ENCODE measurements at regions not wholly inside any gene's neighbourhood (a gene's known extent, or its start where the extent isn't known, plus 50 kb on each side); places are given as distances from the start of the nearest gene placed in this dataset.

DNA sequence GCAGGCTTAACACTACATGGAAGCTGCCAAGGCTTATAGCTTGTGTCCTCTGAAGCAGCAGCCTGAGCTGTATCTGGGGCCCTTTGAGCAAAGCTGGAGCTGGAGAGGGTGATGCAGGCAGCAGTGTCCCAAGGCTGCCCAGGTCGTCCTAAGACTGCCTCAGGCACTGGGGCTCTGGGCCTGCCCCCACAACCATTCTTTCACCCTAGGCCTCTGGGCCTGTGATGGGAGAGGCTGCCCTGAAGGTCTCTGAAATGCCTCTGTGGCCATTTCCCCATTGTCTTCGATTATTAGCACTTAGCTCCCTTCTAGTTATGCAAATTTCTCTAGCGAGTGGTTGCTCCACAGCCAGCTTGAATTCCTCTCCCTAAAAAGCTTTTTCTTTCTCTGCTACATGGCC, 142.0 kb downstream of the LRIG2 start:
- Histone ChIP-seq H2BK120ac (ENCODE audit: low read depth, low read length, poor library complexity, severe bottlenecking) (no peak overlapping the region), H3K4me1 (ENCODE audit: insufficient read depth, low read length) (peaks cover 3% of the 10 kb centered on the region; the same call in 1 of the 2 replicates), H4K20me1 (ENCODE audit: control insufficient read depth, insufficient read depth, insufficient read length) (no peaks in the 10 kb centered on the region), H3K23me2 (ENCODE audit: insufficient read length, low read depth, low read length, poor library complexity, severe bottlenecking) (no peaks in the 10 kb centered on the region), H3K9ac (ENCODE audit: extremely low read depth, insufficient read length, low read length) (no peak overlapping the region), H2BK5ac (ENCODE audit: insufficient read length, low read length) (no peak overlapping the region), H4K91ac (ENCODE audit: insufficient read length, low read depth, low read length) (no peak overlapping the region), H3T11ph (ENCODE audit: low read length) (no peak overlapping the region), H4K8ac (replicated peaks; ENCODE audit: insufficient read length, low read depth, low read length) (no peak overlapping the region), H2BK15ac (ENCODE audit: low read depth, low read length) (no peak overlapping the region), H3K18ac (ENCODE audit: insufficient read length, low read depth, low read length) (no peak overlapping the region), H2BK20ac (ENCODE audit: low read depth, low read length, poor library complexity, severe bottlenecking) (no peak overlapping the region), H3K4me2 (ENCODE audit: insufficient read depth, insufficient read length, low read length) (no peak overlapping the region), H3K27me3 (ENCODE audit: insufficient read depth, low read length) (no peaks in the 10 kb centered on the region), H3K23ac (ENCODE audit: insufficient read length, low read depth, low read length) (no peak overlapping the region), H3K79me1 (ENCODE audit: insufficient read depth, low read depth, low read length, poor library complexity, severe bottlenecking) (no peaks in the 10 kb centered on the region), H3K56ac (ENCODE audit: insufficient read length, low read depth, low read length) (no peak overlapping the region), H2AFZ (ENCODE audit: low read length) (no peak overlapping the region), H3K79me2 (ENCODE audit: insufficient read depth, low read length) (no peaks in the 10 kb centered on the region), H2AK5ac (ENCODE audit: insufficient read length, low read length) (no peak overlapping the region), H3K4ac (ENCODE audit: low read depth, low read length) (no peak overlapping the region), H2BK12ac (ENCODE audit: insufficient read length, low read depth, low read length) (no peak overlapping the region), H3K14ac (ENCODE audit: insufficient read depth, low read length) (no peak overlapping the region), H3K27ac (ENCODE audit: insufficient read length, low read depth, low read length) (no peak overlapping the region), H4K5ac (ENCODE audit: insufficient read length, low read depth, low read length) (no peak overlapping the region), H3K9me3 (ENCODE audit: control insufficient read depth, low read depth, low read length) (no peaks in the 10 kb centered on the region)
- no peak overlapping the region for H3K27ac Mint-ChIP-seq
- peaks cover 22 to 26% of the 10 kb centered on the region in 2 experiments for H3K4me1 Mint-ChIP-seq
- H3K9me3 Mint-ChIP-seq, result peaks cover 24 to 27% of the 10 kb centered on the region in 2 experiments
- DNase-seq, result no peak
- H3K27me3 Mint-ChIP-seq (ENCODE audit: low read depth), result peaks cover 3% of the 10 kb centered on the region
- H3K4me3 Mint-ChIP-seq, result no peak overlapping the region
- TF ChIP-seq, protein P1, sequence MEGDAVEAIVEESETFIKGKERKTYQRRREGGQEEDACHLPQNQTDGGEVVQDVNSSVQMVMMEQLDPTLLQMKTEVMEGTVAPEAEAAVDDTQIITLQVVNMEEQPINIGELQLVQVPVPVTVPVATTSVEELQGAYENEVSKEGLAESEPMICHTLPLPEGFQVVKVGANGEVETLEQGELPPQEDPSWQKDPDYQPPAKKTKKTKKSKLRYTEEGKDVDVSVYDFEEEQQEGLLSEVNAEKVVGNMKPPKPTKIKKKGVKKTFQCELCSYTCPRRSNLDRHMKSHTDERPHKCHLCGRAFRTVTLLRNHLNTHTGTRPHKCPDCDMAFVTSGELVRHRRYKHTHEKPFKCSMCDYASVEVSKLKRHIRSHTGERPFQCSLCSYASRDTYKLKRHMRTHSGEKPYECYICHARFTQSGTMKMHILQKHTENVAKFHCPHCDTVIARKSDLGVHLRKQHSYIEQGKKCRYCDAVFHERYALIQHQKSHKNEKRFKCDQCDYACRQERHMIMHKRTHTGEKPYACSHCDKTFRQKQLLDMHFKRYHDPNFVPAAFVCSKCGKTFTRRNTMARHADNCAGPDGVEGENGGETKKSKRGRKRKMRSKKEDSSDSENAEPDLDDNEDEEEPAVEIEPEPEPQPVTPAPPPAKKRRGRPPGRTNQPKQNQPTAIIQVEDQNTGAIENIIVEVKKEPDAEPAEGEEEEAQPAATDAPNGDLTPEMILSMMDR (conservative IDR thresholded peaks at IDR 0.05), result no peak
- no CpG with 5 or more reads among the region's 3 CpGs for WGBS (ENCODE audit: extremely low coverage, insufficient read length, low lambda C conversion rate)
- peaks cover 4 to 31% (median 16%) of the 10 kb centered on the region in 3 experiments for H3K36me3 Mint-ChIP-seq (ENCODE audit: insufficient read depth in 1 of 3, low read depth in 3 of 3)
